ENCODE measurements at regions not wholly inside any gene's neighbourhood (a gene's known extent, or its start where the extent isn't known, plus 50 kb on each side); places are given as distances from the start of the nearest gene placed in this dataset.
"Not testable (repeated sequence)": the region's sequence is repeated elsewhere in the genome, so short reads cannot be mapped to it uniquely, and the experiment has no call there.

GRCh38 chr3:13234666-13235065 is 161.4 kb upstream of the IQSEC1 start:
- Histone ChIP-seq H3K27me3 (ENCODE audit: control insufficient read depth, insufficient read depth, low read length) (no peaks in the 10 kb centered on the region), H3K36me3 (ENCODE audit: control insufficient read depth, insufficient read depth, low read length) (no peaks in the 10 kb centered on the region), H3K4me3 (ENCODE audit: low read depth, low read length) (no peak overlapping the region)
- DNase-seq (ENCODE audit: low read depth) (no peak), FAIRE-seq (no peak)
- no peak for TF ChIP-seq CTCF (IDR thresholded peaks at IDR 0.05; ENCODE audit: insufficient read depth, low read length, severe bottlenecking)

DNA sequence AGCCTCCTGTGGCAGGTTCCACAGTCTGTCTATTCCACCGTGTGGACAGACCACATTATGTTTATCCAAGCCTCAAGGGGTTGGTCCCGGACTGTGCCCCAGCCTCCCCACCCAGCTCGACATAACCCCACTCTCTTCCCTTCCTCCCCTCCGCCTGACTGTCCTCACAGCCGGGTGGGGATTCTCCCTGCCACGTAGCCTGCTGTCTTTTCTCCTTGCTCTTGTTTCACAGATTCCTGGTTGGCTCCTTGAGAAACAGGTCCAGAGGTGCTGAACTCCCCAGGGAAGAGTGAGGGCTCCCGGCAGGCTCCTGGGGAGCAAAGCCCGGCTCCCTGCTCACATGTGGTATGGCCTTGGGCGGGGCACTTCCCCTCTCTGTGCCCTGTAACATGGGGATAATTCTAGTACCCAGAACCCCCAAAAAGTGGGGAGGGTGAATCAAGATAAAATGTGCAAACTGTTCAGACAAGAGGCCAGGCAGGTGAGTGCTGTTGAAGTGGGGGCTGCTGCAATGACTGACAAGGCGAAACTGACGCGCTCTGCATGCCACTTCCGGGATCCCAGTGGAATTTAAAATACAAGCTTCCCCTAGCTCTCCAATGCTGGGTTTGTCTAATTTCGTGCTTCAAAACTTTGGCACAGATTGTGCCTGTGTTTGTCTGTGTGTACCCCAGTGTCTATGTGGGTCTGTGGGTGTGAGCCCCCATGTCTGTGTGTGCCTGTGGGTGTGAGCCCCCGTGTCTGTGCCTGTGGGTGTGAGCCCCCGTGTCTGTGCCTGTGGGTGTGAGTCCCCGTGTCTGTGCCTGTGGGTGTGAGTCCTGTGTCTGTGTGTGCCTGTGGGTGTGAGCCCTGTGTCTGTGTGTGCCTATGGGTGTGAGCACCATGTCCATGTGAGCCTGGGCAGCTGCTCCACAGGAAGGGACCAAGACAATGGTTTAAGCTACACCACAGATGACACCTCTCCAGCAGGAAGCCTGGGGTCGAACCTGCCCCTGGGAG is 160.6 kb upstream of the IQSEC1 start:
- no peaks in the 10 kb centered on the region for H3K36me3 ChIP-seq (ENCODE audit: control insufficient read depth, insufficient read depth, low read length)
- H3K27me3 ChIP-seq (ENCODE audit: control insufficient read depth, insufficient read depth, low read length), result no peaks in the 10 kb centered on the region
- no peak for DNase-seq (ENCODE audit: low read depth)
- no peak for TF ChIP-seq CTCF (IDR thresholded peaks at IDR 0.05; ENCODE audit: insufficient read depth, low read length, severe bottlenecking)
- FAIRE-seq, result peak; percentile 18
- no peak overlapping the region for H3K4me3 ChIP-seq (ENCODE audit: low read depth, low read length)

- FAIRE-seq, result no peak
- TF ChIP-seq CTCF (IDR thresholded peaks at IDR 0.05; ENCODE audit: insufficient read depth, low read length, severe bottlenecking), result no peak
- H3K36me3 ChIP-seq (ENCODE audit: control insufficient read depth, insufficient read depth, low read length), result no peaks in the 10 kb centered on the region
- DNase-seq (ENCODE audit: low read depth), result no peak
- H3K27me3 ChIP-seq (ENCODE audit: control insufficient read depth, insufficient read depth, low read length), result no peaks in the 10 kb centered on the region
- H3K4me3 ChIP-seq (ENCODE audit: low read depth, low read length), result no peak overlapping the region
Measured at GRCh38 chr3:13231781-13232666, 158.8 kb upstream of the IQSEC1 start.

DNA sequence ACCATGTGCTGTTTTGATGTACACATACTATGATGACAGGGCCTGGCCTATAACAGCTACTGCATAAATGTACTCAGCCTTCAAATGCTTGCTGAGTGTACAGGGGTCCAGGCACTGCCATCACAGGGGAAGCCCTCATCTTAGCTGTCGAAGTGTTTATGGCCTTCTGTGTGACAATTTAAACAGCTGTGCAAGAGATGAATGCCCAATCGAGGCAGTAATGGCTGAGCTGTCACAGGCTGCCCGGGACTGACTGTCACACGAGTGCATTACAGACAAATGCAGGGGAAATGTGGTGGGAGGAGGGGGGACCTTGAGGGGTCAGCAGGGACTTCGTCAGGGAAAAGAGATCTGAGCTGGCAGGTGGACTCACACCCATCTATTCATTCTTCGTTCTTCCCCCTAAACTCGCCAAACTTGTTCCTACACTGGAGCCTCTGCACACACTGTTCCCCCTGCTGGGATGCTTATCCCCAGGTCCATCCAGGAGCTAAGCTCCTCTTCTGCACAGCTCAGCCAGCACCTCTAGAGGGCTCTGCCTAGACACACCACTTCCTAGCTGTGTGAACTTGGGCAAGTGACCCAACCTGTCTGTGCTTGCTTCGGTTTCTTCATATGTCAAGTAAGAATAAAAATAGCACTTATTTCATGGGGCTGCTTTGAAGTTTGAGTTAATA is 156.2 kb upstream of the IQSEC1 start:
- DNase-seq (ENCODE audit: low read depth) (peak; percentile 84), FAIRE-seq (peak; percentile 82)
- peak; percentile 76 for TF ChIP-seq CTCF (IDR thresholded peaks at IDR 0.05; ENCODE audit: insufficient read depth, low read length, severe bottlenecking)

DNA sequence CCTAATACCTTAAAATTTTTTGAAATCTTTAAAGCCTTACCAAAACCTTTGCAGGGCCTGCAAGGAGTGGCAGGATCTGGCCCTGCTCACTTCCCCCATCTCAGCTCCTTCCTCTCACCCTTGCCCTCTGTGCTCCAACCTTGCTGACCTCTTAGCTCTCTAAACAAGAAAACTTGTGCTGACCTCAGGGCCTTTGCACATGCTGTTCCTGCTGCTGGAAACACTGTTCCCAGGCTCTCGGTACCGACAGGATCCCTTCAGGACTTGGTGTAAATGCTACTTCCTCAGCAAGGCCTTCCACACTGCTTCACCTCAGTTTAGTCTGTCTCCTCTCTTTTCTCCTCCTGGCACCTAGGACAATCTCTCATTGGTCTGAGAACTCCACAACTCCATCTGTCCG is 155.4 kb upstream of the IQSEC1 start:
- peak; percentile 43 for FAIRE-seq
- Histone ChIP-seq H3K27me3 (ENCODE audit: control insufficient read depth, insufficient read depth, low read length) (no peaks in the 10 kb centered on the region), H3K4me3 (ENCODE audit: low read depth, low read length) (no peak overlapping the region), H3K36me3 (ENCODE audit: control insufficient read depth, insufficient read depth, low read length) (no peaks in the 10 kb centered on the region)
- no peak for DNase-seq (ENCODE audit: low read depth)
- TF ChIP-seq CTCF (IDR thresholded peaks at IDR 0.05; ENCODE audit: insufficient read depth, low read length, severe bottlenecking), result no peak

More for the DNA sequence above, 156.2 kb upstream of the IQSEC1 start:
- H3K36me3 ChIP-seq (ENCODE audit: control insufficient read depth, insufficient read depth, low read length), result no peaks in the 10 kb centered on the region
- no peak overlapping the region for H3K4me3 ChIP-seq (ENCODE audit: low read depth, low read length)
- no peaks in the 10 kb centered on the region for H3K27me3 ChIP-seq (ENCODE audit: control insufficient read depth, insufficient read depth, low read length)

GRCh38 chr3:13228169-13228568 is 154.9 kb upstream of the IQSEC1 start:
- H3K27me3 ChIP-seq (ENCODE audit: control insufficient read depth, insufficient read depth, low read length); DNase-seq (ENCODE audit: low read depth); FAIRE-seq; H3K4me3 ChIP-seq (ENCODE audit: low read depth, low read length); H3K36me3 ChIP-seq (ENCODE audit: control insufficient read depth, insufficient read depth, low read length): not testable (repeated sequence)
